GM12878 (cell line): ENCODE measurements at regions not wholly inside any gene's neighbourhood (a gene's known extent, or its start where the extent isn't known, plus 50 kb on each side); places are given as distances from the start of the nearest gene placed in this dataset.

Experiments
- ATAC-seq: fragments of 200-7000 bp; cut with Tn5 transposase; 3 replicates; pipeline ENCODE4 v1.9.1; 2020; ENCODE audit warnings: mild to moderate bottlenecking, moderate library complexity
- BruUV-seq: library from RNA; stranded (reverse); fragments of 400-500 nt; replicated peaks from 2 replicates; lab custom pipeline; 2021; lab: Mats Ljungman, UMichigan
- CTCF ChIA-PET: fragments of 300-600 bp; sonication (Branson Sonifier 250); formaldehyde crosslinking; extraction: SDS; loops from one replicate; lab custom pipeline; 2021; ENCODE audit warnings: inconsistent platforms; lab: Yijun Ruan, JAX
- POLR2A ChIA-PET: fragments of 350-600 bp; formaldehyde crosslinking; extraction: SDS; loops from one replicate; lab custom pipeline; 2021; ENCODE audit warnings: inconsistent platforms; lab: Charles Lee
- RAD21 ChIA-PET: fragments of 300-600 bp; sonication (Branson Sonifier 250); formaldehyde crosslinking; loops from one replicate; lab custom pipeline; 2023; ENCODE audit warnings: antibody characterized with exemption; ENCODE audit not compliant: unreplicated experiment; lab: Charles Lee
- SMC1A ChIA-PET: fragments of 300-600 bp; sonication (Branson Sonifier 250); formaldehyde crosslinking; loops from one replicate; lab custom pipeline; 2023; ENCODE audit not compliant: unreplicated experiment, uncharacterized antibody; lab: Charles Lee
- DNase-seq: peaks from one replicate; pipeline ENCODE4 v3.0.0-alpha.2; 2011; ENCODE audit warnings: low read depth, low spot score
- FAIRE-seq: peaks from 3 replicates; lab custom pipeline; 2011; peaks lifted over from hg19 to GRCh38; lab: Jason Lieb, UNC
- H2AFZ ChIP-seq: 2 replicates; pipeline ENCODE4 v1.6.0; 2011; ENCODE audit warnings: low read depth, low read length, control low read depth; ENCODE audit not compliant: control insufficient read depth
- H3K27ac ChIP-seq: 2 replicates; pipeline ENCODE4 v1.5.1; 2011; ENCODE audit warnings: control low read depth; ENCODE audit not compliant: control insufficient read depth, insufficient read depth
- H3K27me3 ChIP-seq, 2 experiments: replicated peaks in 1 of 2; 2 replicates each; pipeline versions ENCODE4 v1.6.0 to v1.6.1; 2011; ENCODE audit warnings: low read length in 1 of 2; ENCODE audit not compliant: control insufficient read depth in 2 of 2, insufficient read depth in 2 of 2
- H3K36me3 ChIP-seq, 2 experiments: 2 replicates each; pipeline ENCODE4 v1.5.1; 2011; ENCODE audit warnings: low read length in 1 of 2; ENCODE audit not compliant: control insufficient read depth in 2 of 2, insufficient read depth in 2 of 2
- H3K4me1 ChIP-seq: 2 replicates; pipeline ENCODE4 v1.6.1; 2011; ENCODE audit warnings: mild to moderate bottlenecking, low read length, moderate library complexity, mixed read lengths; ENCODE audit not compliant: control insufficient read depth, insufficient read depth
- H3K4me2 ChIP-seq: 2 replicates; pipeline ENCODE4 v1.6.0; 2011; ENCODE audit warnings: control low read depth; ENCODE audit not compliant: control insufficient read depth, insufficient read depth
- H3K4me3 ChIP-seq: fragments of 200-600 bp; sonication (generic); 2 replicates; pipeline ENCODE4 v1.5.1; 2016
- H3K79me2 ChIP-seq: 2 replicates; pipeline ENCODE4 v1.6.0; 2011; ENCODE audit warnings: low read length; ENCODE audit not compliant: control insufficient read depth, insufficient read depth
- H3K9ac ChIP-seq: 2 replicates; pipeline ENCODE4 v1.8.0; 2011; ENCODE audit warnings: low read length, control low read depth, mixed read lengths; ENCODE audit not compliant: control insufficient read depth, insufficient read depth
- H3K9me3 ChIP-seq: replicated peaks from 3 replicates; pipeline ENCODE4 v1.5.1; 2011; ENCODE audit warnings: mild to moderate bottlenecking, low read length; ENCODE audit not compliant: control insufficient read depth, insufficient read depth
- H4K20me1 ChIP-seq: 2 replicates; pipeline ENCODE4 v1.6.0; 2011; ENCODE audit not compliant: control insufficient read depth, insufficient read depth
- HDGF ChIP-seq: fragments of 450-650 bp; IDR thresholded peaks from 2 replicates; pipeline ENCODE4 v1.6.1; 2016; ENCODE audit warnings: antibody characterized with exemption
- MYC ChIP-seq: IDR thresholded peaks from 2 replicates; pipeline ENCODE4 v1.6.1; 2011; ENCODE audit warnings: mild to moderate bottlenecking, low read length, moderate library complexity, inconsistent platforms; ENCODE audit not compliant: insufficient read depth, insufficient replicate concordance, insufficient read length, severe bottlenecking
- YY1 ChIP-seq: IDR thresholded peaks from 2 replicates; pipeline ENCODE4 v1.6.1; 2011; ENCODE audit warnings: low read depth, mild to moderate bottlenecking, low read length
- ZNF592 ChIP-seq: fragments of 450-650 bp; IDR thresholded peaks from 2 replicates; pipeline ENCODE4 v1.6.1; 2017; ENCODE audit warnings: mild to moderate bottlenecking, moderate library complexity
- WGBS: methylation state at CpG from one replicate; pipeline ENCODE4 v1.1.6; 2016; ENCODE audit warnings: low lambda C conversion rate; ENCODE audit not compliant: insufficient replicate concordance, insufficient coverage; ENCODE audit errors: missing lambda C conversion rate; 5-methylcytosine and 5-hydroxymethylcytosine counted together
- in situ Hi-C: fragments of 300-500 bp; cut with MboI; formaldehyde crosslinking; loops from 9 replicates; pipeline ENCODE4 v1.14.3; 2018; ENCODE audit warnings: mixed read lengths
- intact Hi-C: fragments of 100-400 bp; cut with micrococcal nuclease; formaldehyde crosslinking; loops from one replicate; pipeline ENCODE4 v1.14.2; 2022; ENCODE audit not compliant: unreplicated experiment

- TF ChIP-seq HDGF (no peak), MYC (no peak), YY1 (no peak)
Measured at GRCh38 chr17:69999253-69999652, 75.8 kb upstream of the KCNJ16 start (continued).

- no TSS peak for BruUV-seq
- Histone ChIP-seq H3K27me3 (no peaks in the 10 kb centered on the region), H3K9me3 (no peaks in the 10 kb centered on the region), H4K20me1 (no peaks in the 10 kb centered on the region), H3K9ac (no peak overlapping the region), H3K4me1 (no peaks in the 10 kb centered on the region), H2AFZ (no peak overlapping the region), H3K27ac (no peak overlapping the region), H3K4me3 (no peak overlapping the region), H3K4me2 (no peak overlapping the region), H3K36me3 (no peaks in the 10 kb centered on the region), H3K79me2 (no peaks in the 10 kb centered on the region)
- intact Hi-C loops (no loop called here), in situ Hi-C loops (no loop called here)
- ChIA-PET SMC1A (interaction anchor here (0.5 kb wide), 1 partner anchor 435 kb away, joined by 4 read pairs; no protein-coding TSS in a partner anchor), POLR2A (no interaction called here), CTCF (interaction anchor here (1.6 to 1.9 kb wide), 2 partner anchors 16 to 20 kb away, joined by 4 to 5 read pairs; no protein-coding TSS in a partner anchor), RAD21 (no interaction called here)
- WGBS, result 8% methylated on average over 4 of the region's 4 CpGs
- DNase-seq, result no peak
- no peak for ATAC-seq
- FAIRE-seq, result no peak
- no peak for TF ChIP-seq ZNF592
Measured at GRCh38 chr17:70006159-70006558, 68.9 kb upstream of the KCNJ16 start.
